Activated CD4-positive, CD25-positive, alpha-beta regulatory T cell (primary cell): ENCODE measurements at regions not wholly inside any gene's neighbourhood (a gene's known extent, or its start where the extent isn't known, plus 50 kb on each side); places are given as distances from the start of the nearest gene placed in this dataset.

Experiments used
- DNase-seq, 4 experiments: peaks; one replicate each; lab custom pipeline; 2025; lab: John Stamatoyannopoulos, UW

GRCh38 chr13:27367570-27367969, 56.8 kb upstream of the GTF3A start:
- DNase-seq: no peak

- DNase-seq: no peak
Measured at GRCh38 chr13:27370305-27370872, 54.0 kb upstream of the GTF3A start.

- DNase-seq: no peak
Measured at GRCh38 chr13:27371932-27372331, 52.5 kb upstream of the GTF3A start.

- no peak for DNase-seq
Measured at GRCh38 chr13:27372896-27373295, 51.5 kb upstream of the GTF3A start.

GRCh38 chr13:27374126-27374613, 50.2 kb upstream of the GTF3A start:
- no peak for DNase-seq
